H1 (cell line): ENCODE measurements at regions not wholly inside any gene's neighbourhood (a gene's known extent, or its start where the extent isn't known, plus 50 kb on each side); places are given as distances from the start of the nearest gene placed in this dataset.

Experiments
- CTCF ChIA-PET: fragments of 300-600 bp; sonication (Branson Sonifier 250); formaldehyde crosslinking; loops from one replicate; lab custom pipeline; 2021; ENCODE audit not compliant: partially characterized antibody; lab: Charles Lee
- POLR2A ChIA-PET: fragments of 300-600 bp; sonication (Branson Sonifier 250); formaldehyde crosslinking; loops from one replicate; lab custom pipeline; 2021; ENCODE audit warnings: inconsistent platforms; ENCODE audit not compliant: partially characterized antibody; lab: Charles Lee
- DNase-seq, 2 experiments: peaks; one replicate each; pipeline versions ENCODE4 v3.0.0 to v3.0.0-alpha.2; 2010 to 2022; ENCODE audit warnings: low spot score in 2 of 2, low read depth in 1 of 2, mixed read lengths in 1 of 2
- FAIRE-seq: peaks from 2 replicates; lab custom pipeline; 2011; peaks lifted over from hg19 to GRCh38; lab: Jason Lieb, UNC
- H2AFZ ChIP-seq: 2 replicates; pipeline ENCODE4 v1.8.1; 2012; ENCODE audit warnings: low read length, inconsistent platforms
- H2AK5ac ChIP-seq: 2 replicates; pipeline ENCODE4 v1.6.1; 2013; ENCODE audit warnings: low read depth, low read length
- H2BK120ac ChIP-seq: replicated peaks from 2 replicates; pipeline ENCODE3; 2013; ENCODE audit warnings: low read depth, low read length, inconsistent platforms
- H2BK12ac ChIP-seq: 2 replicates; pipeline ENCODE4 v1.6.1; 2013; ENCODE audit warnings: low read depth, low read length
- H2BK15ac ChIP-seq: 2 replicates; pipeline ENCODE4 v1.6.1; 2013; ENCODE audit warnings: low read length
- H2BK20ac ChIP-seq: 2 replicates; pipeline ENCODE4 v1.6.1; 2013; ENCODE audit warnings: low read length
- H2BK5ac ChIP-seq: 2 replicates; pipeline ENCODE4 v1.6.1; 2013; ENCODE audit warnings: low read depth, low read length
- H3K14ac ChIP-seq: 2 replicates; pipeline ENCODE4 v1.6.1; 2013; ENCODE audit warnings: inconsistent platforms; ENCODE audit not compliant: insufficient read length
- H3K18ac ChIP-seq: 2 replicates; pipeline ENCODE4 v1.6.1; 2013; ENCODE audit warnings: low read length; ENCODE audit errors: extremely low read depth
- H3K23ac ChIP-seq: 2 replicates; pipeline ENCODE4 v1.6.1; 2013; ENCODE audit warnings: inconsistent platforms; ENCODE audit not compliant: insufficient read length
- H3K23me2 ChIP-seq: 2 replicates; pipeline ENCODE4 v1.6.1; 2013; ENCODE audit warnings: low read depth, low read length
- H3K27ac ChIP-seq: 2 replicates; pipeline ENCODE4 v1.6.1; 2011; ENCODE audit warnings: low read depth, low read length, inconsistent platforms
- H3K27me3 ChIP-seq, 4 experiments: replicated peaks in 1 of 4; 1 replicate in 1 of 4; 2 replicates in 3 of 4; pipeline versions ENCODE4 v1.6.1 to v1.8.1; 2011 to 2013; ENCODE audit warnings: low read length in 3 of 4, mild to moderate bottlenecking in 3 of 4, inconsistent platforms in 2 of 4, mixed read lengths in 2 of 4, moderate library complexity in 1 of 4; ENCODE audit not compliant: control insufficient read depth in 3 of 4, insufficient read depth in 3 of 4; ENCODE audit errors: extremely low read depth in 1 of 4
- H3K36me3 ChIP-seq, 4 experiments: 2 replicates each; pipeline versions ENCODE4 v1.6.1 to v1.8.1; 2011 to 2013; ENCODE audit warnings: mild to moderate bottlenecking in 4 of 4, low read length in 3 of 4, moderate library complexity in 2 of 4, control low read depth in 1 of 4, inconsistent platforms in 1 of 4; ENCODE audit not compliant: insufficient read depth in 4 of 4, control insufficient read depth in 2 of 4
- H3K4ac ChIP-seq: replicated peaks from 2 replicates; pipeline ENCODE3; 2013; ENCODE audit warnings: low read length, low read depth, mixed read lengths, inconsistent platforms; ENCODE audit not compliant: insufficient read length
- H3K4me1 ChIP-seq, 4 experiments: replicated peaks in 1 of 4; 1 replicate in 1 of 4; 2 replicates in 3 of 4; pipeline versions ENCODE4 v1.6.1 to v1.8.1; 2011 to 2013; ENCODE audit warnings: low read length in 3 of 4, inconsistent platforms in 2 of 4, mixed read lengths in 1 of 4; ENCODE audit not compliant: insufficient read depth in 4 of 4, control insufficient read depth in 3 of 4
- H3K4me2 ChIP-seq, 2 experiments: 2 replicates each; pipeline versions ENCODE4 v1.6.1 to v1.8.1; 2011 to 2013; ENCODE audit warnings: low read depth in 2 of 2, low read length in 2 of 2, control low read depth in 1 of 2, inconsistent platforms in 1 of 2, mild to moderate bottlenecking in 1 of 2; ENCODE audit not compliant: insufficient read depth in 1 of 2
- H3K4me3 ChIP-seq, 4 experiments: fragments of 200-600, 300-600 bp in 1 of 4; sonication (generic), shearing (Covaris generic), sonication (Bioruptor Twin) in 1 of 4; 2 replicates each; pipeline versions ENCODE4 v1.5.1 to v1.8.1; 2011 to 2016; ENCODE audit warnings: low read length in 4 of 4, low read depth in 3 of 4, control low read depth in 2 of 4, inconsistent platforms in 2 of 4, mild to moderate bottlenecking in 2 of 4, mixed read lengths in 1 of 4, moderate library complexity in 1 of 4; ENCODE audit not compliant: insufficient read depth in 2 of 4; ENCODE audit errors: extremely low read depth in 1 of 4
- H3K56ac ChIP-seq: replicated peaks from 2 replicates; pipeline ENCODE3; 2013; ENCODE audit warnings: low read depth, mild to moderate bottlenecking, mixed read lengths, low read length, inconsistent platforms; ENCODE audit not compliant: insufficient read length
- H3K79me1 ChIP-seq: 2 replicates; pipeline ENCODE4 v1.6.1; 2013; ENCODE audit warnings: low read depth, low read length, control low read depth
- H3K79me2 ChIP-seq, 2 experiments: 2 replicates each; pipeline versions ENCODE4 v1.6.1 to v1.8.1; 2012 to 2013; ENCODE audit warnings: low read length in 2 of 2, mild to moderate bottlenecking in 2 of 2, inconsistent platforms in 1 of 2; ENCODE audit not compliant: insufficient read depth in 2 of 2, control insufficient read depth in 1 of 2
- H3K9ac ChIP-seq, 4 experiments: replicated peaks in 1 of 4; 1 replicate in 1 of 4; 2 replicates in 3 of 4; pipeline versions ENCODE4 v1.6.1 to v1.8.1; 2011 to 2013; ENCODE audit warnings: low read depth in 3 of 4, low read length in 3 of 4, control low read depth in 2 of 4, mild to moderate bottlenecking in 2 of 4, moderate library complexity in 2 of 4, inconsistent platforms in 1 of 4; ENCODE audit errors: extremely low read depth in 1 of 4
- H3K9me3 ChIP-seq, 2 experiments: 2 replicates each; pipeline versions ENCODE4 v1.6.1 to v1.8.1; 2012 to 2013; ENCODE audit warnings: mild to moderate bottlenecking in 2 of 2, moderate library complexity in 2 of 2, control low read depth in 1 of 2, inconsistent platforms in 1 of 2, low read depth in 1 of 2, low read length in 1 of 2, mixed read lengths in 1 of 2; ENCODE audit not compliant: insufficient read depth in 2 of 2
- H4K20me1 ChIP-seq, 2 experiments: replicated peaks in 1 of 2; 2 replicates each; pipeline versions ENCODE3 to v1.8.1; 2011 to 2013; ENCODE audit warnings: inconsistent platforms in 2 of 2, low read length in 2 of 2, mild to moderate bottlenecking in 1 of 2; ENCODE audit not compliant: insufficient read depth in 2 of 2, control insufficient read depth in 1 of 2
- H4K5ac ChIP-seq: 2 replicates; pipeline ENCODE4 v1.6.1; 2013; ENCODE audit warnings: low read length, low read depth, mixed read lengths, inconsistent platforms; ENCODE audit not compliant: insufficient read length
- H4K8ac ChIP-seq: 2 replicates; pipeline ENCODE4 v1.8.0; 2013; ENCODE audit warnings: mild to moderate bottlenecking, moderate library complexity, low read length, inconsistent platforms; ENCODE audit not compliant: insufficient read depth; ENCODE audit errors: extremely low read depth
- H4K91ac ChIP-seq: replicated peaks from 2 replicates; pipeline ENCODE3; 2013; ENCODE audit warnings: low read length, mixed read lengths, inconsistent platforms; ENCODE audit not compliant: insufficient read length
- ASH2L ChIP-seq: fragments of 200-600, 300-600 bp; sonication (generic); IDR thresholded peaks from one replicate; pipeline ENCODE4 v1.7.1; 2017; ENCODE audit warnings: low read length
- CBX5 ChIP-seq: fragments of 300-800, 300-1000 bp; sonication (generic); IDR thresholded peaks from 2 replicates; pipeline ENCODE4 v1.7.1; 2016; ENCODE audit warnings: antibody characterized with exemption, low read length, low read depth
- EGR1 ChIP-seq: IDR thresholded peaks from 2 replicates; pipeline ENCODE4 v1.6.1; 2011; ENCODE audit warnings: low read depth, low read length, borderline replicate concordance
- FOSL1 ChIP-seq: IDR thresholded peaks from 2 replicates; pipeline ENCODE4 v1.6.1; 2011; ENCODE audit warnings: mild to moderate bottlenecking, low read depth, low read length, moderate library complexity; ENCODE audit not compliant: insufficient read depth
- KDM4A ChIP-seq: IDR thresholded peaks from one replicate; pipeline ENCODE4 v1.7.1; 2012; ENCODE audit warnings: low read depth, mild to moderate bottlenecking, moderate library complexity, low read length, inconsistent platforms; ENCODE audit not compliant: severe bottlenecking
- MAFK ChIP-seq: IDR thresholded peaks from 2 replicates; pipeline ENCODE4 v1.6.1; 2012; ENCODE audit warnings: low read depth, mild to moderate bottlenecking, improper control_type of control experiment, low read length
- NANOG ChIP-seq: IDR thresholded peaks from 2 replicates; pipeline ENCODE4 v1.6.1; 2011; ENCODE audit warnings: low read length, low read depth, mild to moderate bottlenecking, inconsistent platforms; ENCODE audit not compliant: insufficient read depth, poor library complexity, severe bottlenecking
- NRF1 ChIP-seq: IDR thresholded peaks from 2 replicates; pipeline ENCODE4 v1.6.1; 2011; ENCODE audit warnings: mild to moderate bottlenecking, low read depth, low read length, improper control_type of control experiment
- RBBP5 ChIP-seq: IDR thresholded peaks from 2 replicates; pipeline ENCODE4 v1.7.1; 2012; ENCODE audit warnings: low read depth, mild to moderate bottlenecking, inconsistent platforms, low read length, moderate library complexity, borderline replicate concordance
- RFX5 ChIP-seq: IDR thresholded peaks from 2 replicates; pipeline ENCODE4 v1.6.1; 2011; ENCODE audit warnings: low read depth, low read length, improper control_type of control experiment, borderline replicate concordance
- SIX5 ChIP-seq: IDR thresholded peaks from 2 replicates; pipeline ENCODE4 v1.6.1; 2011; ENCODE audit warnings: mild to moderate bottlenecking, low read depth, low read length
- TAF1 ChIP-seq: IDR thresholded peaks from 2 replicates; pipeline ENCODE4 v1.6.1; 2011; ENCODE audit warnings: mild to moderate bottlenecking, low read depth, low read length
- TBP ChIP-seq: IDR thresholded peaks from 2 replicates; pipeline ENCODE4 v1.6.1; 2011; ENCODE audit warnings: low read depth, low read length, improper control_type of control experiment
- YY1 ChIP-seq: IDR thresholded peaks from 2 replicates; pipeline ENCODE4 v1.6.1; 2011; ENCODE audit warnings: low read depth, mild to moderate bottlenecking, low read length
- TF ChIP-seq, protein P1 (sequence below): IDR thresholded peaks from 2 replicates; pipeline ENCODE4 v1.6.1; 2012; ENCODE audit warnings: low read length, inconsistent platforms

DNA sequence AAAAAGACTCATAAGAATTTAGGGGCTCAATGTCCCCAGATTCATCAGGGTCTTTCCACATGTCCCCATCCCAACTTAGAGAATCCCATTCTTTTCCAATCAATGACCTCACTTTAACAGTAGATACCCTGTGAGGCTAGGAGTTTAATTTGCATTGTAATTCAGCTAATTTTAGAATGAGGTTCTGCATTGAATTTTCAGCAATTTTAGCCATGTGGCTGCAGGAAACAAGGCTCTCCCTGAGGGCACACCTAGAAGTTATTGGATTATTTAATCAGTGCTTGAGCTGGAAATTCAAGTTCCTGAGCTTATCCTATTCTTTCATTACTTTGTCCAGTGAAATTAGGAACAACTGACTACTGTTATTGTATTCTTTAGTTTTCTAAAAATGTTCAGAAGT lies 433.8 kb downstream of the ADAMTS20 start:
- Histone ChIP-seq H3K23ac (no peak overlapping the region), H3K27me3 (no peaks in the 10 kb centered on the region), H3K18ac (no peak overlapping the region), H2BK12ac (no peak overlapping the region), H4K91ac (no peak overlapping the region), H3K56ac (no peak overlapping the region), H3K27ac (no peak overlapping the region), H3K23me2 (no peaks in the 10 kb centered on the region), H3K9ac (no peak overlapping the region), H2BK120ac (no peak overlapping the region), H3K4ac (no peak overlapping the region), H2BK20ac (no peak overlapping the region), H3K9me3 (no peaks in the 10 kb centered on the region), H4K5ac (no peak overlapping the region), H3K4me1 (no peaks in the 10 kb centered on the region), H4K8ac (no peak overlapping the region), H4K20me1 (no peaks in the 10 kb centered on the region), H3K79me1 (no peaks in the 10 kb centered on the region), H2AK5ac (no peak overlapping the region), H3K4me3 (no peak overlapping the region), H3K4me2 (no peak overlapping the region), H2BK5ac (no peak overlapping the region), H3K14ac (no peak overlapping the region), H2BK15ac (no peak overlapping the region), H2AFZ (no peak overlapping the region), H3K36me3 (no peaks in the 10 kb centered on the region), H3K79me2 (no peaks in the 10 kb centered on the region)
- ChIA-PET CTCF (interaction anchor here (1.3 kb wide), 1 partner anchor 10 kb away, joined by 3 read pairs; no protein-coding TSS in a partner anchor), POLR2A (no interaction called here)
- no peak for DNase-seq
- no peak for FAIRE-seq
- TF ChIP-seq EGR1 (no peak), MAFK (no peak), ASH2L (no peak), SIX5 (no peak), NANOG (no peak), FOSL1 (no peak), RFX5 (no peak), NRF1 (no peak), TAF1 (no peak), CBX5 (no peak), YY1 (no peak), RBBP5 (no peak), KDM4A (no peak), TBP (no peak)
- TF ChIP-seq, protein P1, sequence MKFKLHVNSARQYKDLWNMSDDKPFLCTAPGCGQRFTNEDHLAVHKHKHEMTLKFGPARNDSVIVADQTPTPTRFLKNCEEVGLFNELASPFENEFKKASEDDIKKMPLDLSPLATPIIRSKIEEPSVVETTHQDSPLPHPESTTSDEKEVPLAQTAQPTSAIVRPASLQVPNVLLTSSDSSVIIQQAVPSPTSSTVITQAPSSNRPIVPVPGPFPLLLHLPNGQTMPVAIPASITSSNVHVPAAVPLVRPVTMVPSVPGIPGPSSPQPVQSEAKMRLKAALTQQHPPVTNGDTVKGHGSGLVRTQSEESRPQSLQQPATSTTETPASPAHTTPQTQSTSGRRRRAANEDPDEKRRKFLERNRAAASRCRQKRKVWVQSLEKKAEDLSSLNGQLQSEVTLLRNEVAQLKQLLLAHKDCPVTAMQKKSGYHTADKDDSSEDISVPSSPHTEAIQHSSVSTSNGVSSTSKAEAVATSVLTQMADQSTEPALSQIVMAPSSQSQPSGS, result no peak
